ENCODE measurements at regions not wholly inside any gene's neighbourhood (a gene's known extent, or its start where the extent isn't known, plus 50 kb on each side); places are given as distances from the start of the nearest gene placed in this dataset.
"Not testable (repeated sequence)": the region's sequence is repeated elsewhere in the genome, so short reads cannot be mapped to it uniquely, and the experiment has no call there.

GRCh38 chr14:53840444-53840843 lies 116.2 kb downstream of the BMP4 start:
- H3K4me3 Mint-ChIP-seq: no peak overlapping the region
- no peak for DNase-seq
- peaks cover 15% of the 10 kb centered on the region for H3K9me3 Mint-ChIP-seq
- H3K36me3 Mint-ChIP-seq (ENCODE audit: low read depth): no peaks in the 10 kb centered on the region
- H3K4me1 Mint-ChIP-seq: no peaks in the 10 kb centered on the region
- TF ChIP-seq CTCF (IDR thresholded peaks at IDR 0.05): no peak
- H3K27ac Mint-ChIP-seq: no peak overlapping the region
- peaks cover 4% of the 10 kb centered on the region for H3K27me3 Mint-ChIP-seq (ENCODE audit: low read depth, poor library complexity)

- Mint-ChIP-seq H3K4me3 (no peak overlapping the region), H3K9me3 (peaks cover 15% of the 10 kb centered on the region), H3K36me3 (ENCODE audit: low read depth) (no peaks in the 10 kb centered on the region), H3K27me3 (ENCODE audit: low read depth, poor library complexity) (peaks cover 4% of the 10 kb centered on the region), H3K27ac (no peak overlapping the region), H3K4me1 (no peaks in the 10 kb centered on the region)
- DNase-seq: no peak
- no peak for TF ChIP-seq CTCF (IDR thresholded peaks at IDR 0.05)
Observed at GRCh38 chr14:53838374-53838773, 118.3 kb downstream of the BMP4 start.

GRCh38 chr14:53837656-53838055 lies 119.0 kb downstream of the BMP4 start:
- peaks cover 15% of the 10 kb centered on the region for H3K9me3 Mint-ChIP-seq
- not testable (repeated sequence) for H3K27me3 Mint-ChIP-seq (ENCODE audit: low read depth, poor library complexity); DNase-seq; H3K36me3 Mint-ChIP-seq (ENCODE audit: low read depth); H3K4me3 Mint-ChIP-seq; H3K4me1 Mint-ChIP-seq; H3K27ac Mint-ChIP-seq

- Mint-ChIP-seq H3K4me1 (no peaks in the 10 kb centered on the region), H3K4me3 (no peak overlapping the region), H3K9me3 (peaks cover 15% of the 10 kb centered on the region), H3K27ac (no peak overlapping the region), H3K36me3 (ENCODE audit: low read depth) (no peaks in the 10 kb centered on the region), H3K27me3 (ENCODE audit: low read depth, poor library complexity) (peaks cover 4% of the 10 kb centered on the region)
- no peak for DNase-seq
- no peak for TF ChIP-seq CTCF (IDR thresholded peaks at IDR 0.05)
Observed at GRCh38 chr14:53836551-53836950, 120.1 kb downstream of the BMP4 start.

- no peaks in the 10 kb centered on the region for H3K4me1 Mint-ChIP-seq
- H3K27me3 Mint-ChIP-seq (ENCODE audit: low read depth, poor library complexity): peaks cover 3% of the 10 kb centered on the region
- H3K4me3 Mint-ChIP-seq: no peak overlapping the region
- H3K9me3 Mint-ChIP-seq: peaks cover 24% of the 10 kb centered on the region
- TF ChIP-seq CTCF (IDR thresholded peaks at IDR 0.05): no peak
- H3K27ac Mint-ChIP-seq: no peak overlapping the region
- H3K36me3 Mint-ChIP-seq (ENCODE audit: low read depth): no peaks in the 10 kb centered on the region
- no peak for DNase-seq
Observed at GRCh38 chr14:53828820-53829219, 127.8 kb downstream of the BMP4 start.

GRCh38 chr14:53824061-53824460 lies 132.6 kb downstream of the BMP4 start:
- DNase-seq: no peak
- Mint-ChIP-seq H3K9me3 (peaks cover 9% of the 10 kb centered on the region), H3K4me1 (no peaks in the 10 kb centered on the region), H3K4me3 (no peak overlapping the region), H3K27ac (no peak overlapping the region), H3K36me3 (ENCODE audit: low read depth) (no peaks in the 10 kb centered on the region), H3K27me3 (ENCODE audit: low read depth, poor library complexity) (no peaks in the 10 kb centered on the region)
- TF ChIP-seq CTCF (IDR thresholded peaks at IDR 0.05): no peak
